T1000 (cell line): ENCODE measurements at regions not wholly inside any gene's neighbourhood (a gene's known extent, or its start where the extent isn't known, plus 50 kb on each side); places are given as distances from the start of the nearest gene placed in this dataset.
A peak's percentile ranks its signal among the peaks of the same experiment; 100 is the strongest.
"Not testable (repeated sequence)": the region's sequence is repeated elsewhere in the genome, so short reads cannot be mapped to it uniquely, and the experiment has no call there.

Source experiments
- DNase-seq: peaks from one replicate; lab custom pipeline; 2025; ENCODE audit warnings: mixed read lengths; lab: John Stamatoyannopoulos, UW

- no peak for DNase-seq
Measured at GRCh38 chr11:96447208-96448110, 57.6 kb downstream of the JRKL start.

GRCh38 chr11:96448225-96448624 is 58.4 kb downstream of the JRKL start:
- DNase-seq: no peak

GRCh38 chr11:96456111-96456510 is 66.3 kb downstream of the JRKL start:
- no peak for DNase-seq

- DNase-seq: no peak
Measured at GRCh38 chr11:96459751-96460150, 69.9 kb downstream of the JRKL start.

- DNase-seq: no peak
Measured at GRCh38 chr11:96461871-96462270, 72.1 kb downstream of the JRKL start.

GRCh38 chr11:96464700-96465307 is 75.0 kb downstream of the JRKL start:
- no peak for DNase-seq

- DNase-seq: no peak
Measured at GRCh38 chr11:96465512-96465911, 75.7 kb downstream of the JRKL start.

- DNase-seq: no peak
Measured at GRCh38 chr11:96466607-96467006, 76.8 kb downstream of the JRKL start.

GRCh38 chr11:96469776-96470175 is 80.0 kb downstream of the JRKL start:
- DNase-seq: no peak

GRCh38 chr11:96470521-96470920 is 80.7 kb downstream of the JRKL start:
- no peak for DNase-seq

- DNase-seq: no peak
Measured at GRCh38 chr11:96472085-96472484, 82.3 kb downstream of the JRKL start.

GRCh38 chr11:96474263-96474662 is 84.5 kb downstream of the JRKL start:
- no peak for DNase-seq

- DNase-seq: no peak
Measured at GRCh38 chr11:96481204-96481603, 91.4 kb downstream of the JRKL start.

GRCh38 chr11:96481771-96482170 is 92.0 kb downstream of the JRKL start:
- DNase-seq: no peak

GRCh38 chr11:96482193-96482592 is 92.4 kb downstream of the JRKL start:
- DNase-seq: no peak

- no peak for DNase-seq
Measured at GRCh38 chr11:96483374-96483955, 93.7 kb downstream of the JRKL start.

GRCh38 chr11:96484361-96484760 is 94.5 kb downstream of the JRKL start:
- DNase-seq: no peak

- peak; percentile 7 for DNase-seq
Measured at GRCh38 chr11:96486890-96487611, 97.2 kb downstream of the JRKL start.

- DNase-seq: not testable (repeated sequence)
Measured at GRCh38 chr11:96488911-96489310, 99.1 kb downstream of the JRKL start.

- no peak for DNase-seq
Measured at GRCh38 chr11:96500440-96500839, 110.6 kb downstream of the JRKL start.

- DNase-seq: no peak
Measured at GRCh38 chr11:96506041-96506440, 116.2 kb downstream of the JRKL start.

- no peak for DNase-seq
Measured at GRCh38 chr11:96506953-96507354, 117.1 kb downstream of the JRKL start.
